Muscle of arm (tissue), 1 donor: ENCODE measurements at regions not wholly inside any gene's neighbourhood (a gene's known extent, or its start where the extent isn't known, plus 50 kb on each side); places are given as distances from the start of the nearest gene placed in this dataset.
"Not testable (repeated sequence)": the region's sequence is repeated elsewhere in the genome, so short reads cannot be mapped to it uniquely, and the experiment has no call there.

ENCODE experiments used
- DNase-seq: peaks from one replicate; pipeline ENCODE4 v3.0.0-alpha.2; 2013

- DNase-seq: no peak
Measured at GRCh38 chr11:82047200-82047599, 686.5 kb downstream of the FAM181B start.

DNA sequence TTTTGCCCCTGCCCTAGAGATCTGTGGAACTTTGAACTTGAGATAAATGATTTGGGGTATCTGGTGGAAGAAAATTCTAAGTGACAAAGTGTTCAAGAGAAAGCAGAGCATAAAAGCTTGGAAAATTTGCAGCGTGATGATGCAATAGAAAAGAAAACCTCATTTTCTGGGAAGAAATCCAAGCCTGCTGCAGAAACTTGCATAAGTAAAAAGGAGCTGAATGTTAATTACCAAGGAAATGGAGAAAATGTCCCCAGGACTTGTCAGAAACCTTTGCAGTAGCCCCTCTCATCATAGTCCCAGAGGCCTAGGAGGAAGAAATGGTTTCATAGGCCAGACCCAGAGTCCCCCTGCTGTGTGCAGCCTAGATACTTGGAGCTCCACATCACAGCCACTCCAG is 686.9 kb downstream of the FAM181B start:
- DNase-seq: peak; percentile 29

DNA sequence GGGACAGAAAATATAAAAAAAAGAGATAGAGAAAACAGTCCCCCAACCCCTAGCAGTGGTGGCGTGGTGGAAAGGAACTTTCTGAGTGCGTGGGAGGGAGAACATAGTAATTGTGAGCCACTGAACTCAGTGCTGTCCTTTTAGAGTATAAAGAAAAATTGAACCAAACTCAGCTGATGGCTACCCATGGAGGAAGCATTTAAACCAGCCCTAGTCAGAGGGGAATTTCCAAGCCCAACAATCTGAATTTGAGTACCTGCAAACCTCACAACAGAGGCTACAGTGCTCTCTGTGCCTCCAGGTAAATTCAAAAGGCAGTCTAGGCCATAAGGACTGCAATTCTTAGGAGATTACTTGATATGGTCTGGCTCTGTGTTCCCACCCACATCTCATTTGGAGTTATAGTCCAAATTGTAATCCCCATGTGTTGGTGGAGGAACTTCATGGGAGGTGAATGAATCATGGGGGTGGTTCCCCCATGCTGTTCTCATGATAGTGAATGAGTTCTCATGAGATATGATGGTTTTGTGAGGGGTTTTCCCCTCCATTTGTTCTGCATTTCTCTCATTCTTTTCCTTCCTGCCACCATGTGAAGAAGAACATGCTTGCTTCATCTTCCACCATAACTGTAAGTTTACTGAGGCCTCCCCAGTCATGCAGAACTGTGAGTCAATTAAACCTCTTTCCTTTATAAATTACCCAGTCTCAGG is 687.8 kb downstream of the FAM181B start:
- DNase-seq: no peak

- DNase-seq: no peak
Measured at GRCh38 chr11:82043316-82043715, 690.3 kb downstream of the FAM181B start.

DNA sequence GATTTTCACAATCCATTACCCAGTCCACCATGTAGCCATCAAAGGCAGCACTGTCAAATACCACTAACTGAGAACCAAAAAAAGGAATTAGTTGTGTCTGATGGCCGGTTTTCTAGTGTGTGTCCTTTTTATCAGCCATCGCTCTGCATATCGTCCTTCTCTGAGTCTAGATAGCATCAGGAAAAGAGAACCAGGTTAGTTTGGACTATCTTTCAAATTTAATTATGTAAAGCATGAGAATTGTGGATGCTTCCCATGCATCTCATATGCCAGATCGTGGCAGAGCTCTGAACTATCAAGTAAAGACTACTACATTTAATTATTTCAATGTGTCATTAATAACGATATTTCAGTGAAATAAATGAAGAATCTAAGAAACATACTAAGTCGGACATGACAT is 691.9 kb downstream of the FAM181B start:
- DNase-seq: no peak

DNA sequence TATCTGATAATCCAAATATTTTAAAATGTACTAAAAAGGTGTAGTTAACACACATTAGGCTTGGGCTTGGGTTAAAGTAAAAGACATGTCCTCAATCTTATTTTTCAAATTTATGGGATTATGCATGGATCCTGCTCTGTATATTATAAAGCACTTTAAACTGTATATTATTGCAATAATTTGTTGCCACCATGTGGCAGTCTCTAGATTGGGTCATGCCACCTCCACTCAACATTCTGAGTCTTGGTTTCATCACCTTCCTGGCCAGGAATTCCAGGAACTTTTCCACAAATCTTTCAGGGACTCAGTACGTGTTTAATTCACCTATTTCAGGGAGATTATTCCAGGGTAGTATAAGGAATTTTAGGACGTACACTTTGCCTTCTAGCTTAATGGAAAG is 695.5 kb downstream of the FAM181B start:
- no peak for DNase-seq

- no peak for DNase-seq
Measured at GRCh38 chr11:82034527-82034926, 699.1 kb downstream of the FAM181B start.

GRCh38 chr11:82027335-82027734 is 706.3 kb downstream of the FAM181B start:
- DNase-seq: not testable (repeated sequence)

- no peak for DNase-seq
Measured at GRCh38 chr11:82024760-82025159, 708.9 kb downstream of the FAM181B start.

- no peak for DNase-seq
Measured at GRCh38 chr11:82012276-82012675, 721.4 kb downstream of the FAM181B start.

DNA sequence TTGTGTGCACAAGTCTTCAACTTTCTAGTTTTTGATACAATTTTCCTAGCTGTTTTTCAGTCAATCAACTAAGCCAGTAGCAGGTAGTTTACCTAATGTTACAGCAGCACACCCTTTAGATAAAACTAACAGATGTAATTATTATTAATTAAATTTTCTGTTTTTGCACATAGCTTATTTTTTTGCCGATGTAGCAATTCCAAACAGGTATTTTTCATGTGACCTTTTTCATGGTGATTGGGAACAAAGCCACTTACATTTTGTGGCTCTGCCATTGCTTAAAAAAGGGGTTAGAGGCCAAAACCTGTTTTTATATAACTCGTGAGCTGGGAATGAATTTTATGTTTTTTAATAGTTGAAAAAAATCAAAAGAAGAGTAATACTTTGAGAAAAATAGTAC is 724.5 kb downstream of the FAM181B start:
- DNase-seq: no peak

- DNase-seq: no peak
Measured at GRCh38 chr11:82007521-82007920, 726.1 kb downstream of the FAM181B start.

DNA sequence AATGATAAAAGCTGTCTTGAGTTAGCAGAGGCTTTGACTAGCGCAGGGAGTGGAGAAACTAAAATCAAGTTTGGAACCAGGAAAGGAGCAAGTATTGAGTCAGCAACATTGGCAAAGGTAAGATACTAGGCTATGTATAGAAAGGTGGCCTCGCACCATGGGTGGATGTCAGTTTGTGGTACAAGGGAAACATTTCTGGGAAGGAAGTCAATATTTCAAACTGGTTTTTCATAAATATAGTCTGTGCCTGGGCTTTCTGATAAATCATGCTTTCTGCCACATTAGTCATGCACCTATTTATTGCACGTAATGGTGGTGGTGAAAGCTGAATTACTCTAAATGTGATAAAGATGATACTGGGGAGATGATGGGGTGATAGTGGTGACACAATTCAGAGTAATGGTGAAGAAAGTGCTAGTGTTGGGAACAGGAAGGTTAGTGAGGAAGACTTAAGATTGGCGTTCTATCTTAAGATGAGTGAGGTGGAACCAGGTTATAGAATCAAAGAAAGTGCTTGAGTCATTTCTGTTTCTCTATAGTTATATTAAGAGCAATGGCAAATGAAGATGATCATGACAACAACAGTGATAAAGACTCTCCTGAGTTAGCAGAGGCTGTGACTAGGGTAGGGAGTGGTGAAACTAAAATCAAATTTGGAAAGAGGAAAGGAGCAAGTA is 729.0 kb downstream of the FAM181B start:
- DNase-seq: no peak

GRCh38 chr11:82003671-82004515 is 729.8 kb downstream of the FAM181B start:
- DNase-seq: no peak

DNA sequence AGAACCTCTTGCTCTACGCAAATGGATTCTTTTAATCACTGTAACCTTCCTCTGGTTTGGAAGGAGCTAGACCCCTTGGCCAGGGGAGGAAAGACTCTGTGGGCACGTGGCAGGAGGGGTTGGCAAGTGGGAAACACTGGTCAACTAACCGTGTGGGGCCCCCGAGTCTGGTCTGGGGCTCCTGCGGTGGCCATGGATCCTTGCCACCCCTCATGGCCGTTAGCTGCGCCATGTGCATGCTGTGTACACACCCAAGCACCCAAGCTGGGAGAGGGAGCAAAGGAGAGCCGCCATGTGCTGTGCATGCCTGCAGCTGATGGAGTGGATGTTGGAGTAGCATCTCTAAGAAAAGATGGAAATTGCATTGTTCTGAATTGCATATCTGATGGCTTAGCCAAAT is 730.6 kb downstream of the FAM181B start:
- DNase-seq: no peak

- no peak for DNase-seq
Measured at GRCh38 chr11:81995889-81996288, 737.8 kb downstream of the FAM181B start.

- DNase-seq: no peak
Measured at GRCh38 chr11:81993755-81994154, 739.9 kb downstream of the FAM181B start.

GRCh38 chr11:81990659-81991443 is 742.8 kb downstream of the FAM181B start:
- no peak for DNase-seq

DNA sequence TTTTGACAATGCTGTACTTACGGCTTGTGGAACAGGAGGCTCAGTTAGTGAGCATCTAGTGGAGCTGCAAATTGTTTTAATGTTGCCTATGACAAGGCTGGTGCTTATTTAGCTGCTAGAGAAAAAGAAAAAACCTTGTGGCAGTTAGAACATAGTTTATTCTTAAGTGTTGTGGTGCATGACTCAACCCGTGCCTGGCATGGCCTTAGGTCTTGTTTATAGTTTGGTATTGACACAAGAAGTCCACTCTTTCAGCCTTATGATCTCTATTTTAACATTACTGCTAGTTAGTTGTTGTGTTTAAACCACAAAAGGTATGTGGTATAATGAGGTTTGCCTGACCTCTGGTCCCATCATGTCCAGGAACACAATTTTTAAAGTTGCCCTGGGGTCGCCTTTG is 744.6 kb downstream of the FAM181B start:
- no peak for DNase-seq

DNA sequence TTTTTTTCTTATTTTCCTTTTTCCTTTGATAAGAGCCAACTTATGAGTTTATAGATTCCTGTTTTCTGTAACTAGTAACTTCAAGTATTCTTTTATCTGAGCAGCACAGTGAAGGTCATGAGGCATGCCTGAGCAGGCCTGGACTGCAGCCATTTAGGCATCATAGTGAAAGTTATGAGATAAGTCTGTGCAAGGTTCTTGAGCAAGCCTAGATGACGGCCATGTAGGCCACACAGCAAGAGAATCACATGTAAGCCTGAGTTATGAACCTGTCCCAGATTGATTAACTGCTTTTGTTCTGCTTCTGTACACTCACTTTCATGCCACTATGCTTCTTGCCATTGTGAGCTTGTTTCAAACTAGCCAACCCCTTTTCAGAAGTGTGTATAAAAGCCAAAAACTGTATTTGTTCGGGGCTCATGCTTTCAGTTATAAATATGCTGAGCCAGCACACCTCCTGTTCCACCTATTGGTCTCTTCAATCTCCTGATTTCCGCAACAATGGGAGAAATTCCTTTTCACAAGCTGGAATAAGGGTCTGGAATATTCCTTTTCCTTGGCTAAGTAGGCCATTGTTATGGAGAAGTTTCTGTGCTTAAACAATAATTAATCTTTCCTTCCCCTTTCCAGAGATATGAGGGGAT is 745.7 kb downstream of the FAM181B start:
- no peak for DNase-seq

DNA sequence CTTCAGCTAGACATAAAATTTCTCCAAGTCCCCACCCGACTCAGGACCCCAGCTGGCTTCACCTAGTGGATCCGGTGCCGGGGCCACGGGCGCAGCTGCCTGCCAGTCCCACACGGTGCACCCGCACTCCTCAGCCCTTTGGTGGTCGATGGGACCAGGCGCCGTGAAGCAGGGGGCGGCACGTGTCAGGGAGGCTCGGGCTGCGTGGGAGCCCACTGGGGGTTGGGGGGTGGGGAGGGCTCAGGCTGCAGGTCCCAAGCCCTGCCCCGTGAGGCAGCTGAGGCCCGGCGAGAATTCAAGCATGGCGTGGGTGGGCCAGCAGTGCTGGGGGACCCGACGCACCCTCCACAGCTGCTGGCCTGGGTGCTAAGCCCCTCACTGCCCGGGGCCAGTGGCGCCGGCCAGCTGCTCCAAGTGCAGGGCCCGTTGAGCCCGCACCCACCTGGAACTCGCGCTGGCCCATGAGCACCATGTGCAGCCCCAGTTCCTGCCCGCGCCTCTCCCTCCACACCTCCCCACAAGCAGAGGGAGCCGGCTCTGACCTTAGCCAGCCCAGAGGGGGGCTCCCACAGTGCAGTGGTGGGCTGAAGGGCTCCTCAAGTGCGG is 747.0 kb downstream of the FAM181B start:
- no peak for DNase-seq
